CD4-positive, alpha-beta memory T cell (primary cell): ENCODE measurements at regions not wholly inside any gene's neighbourhood (a gene's known extent, or its start where the extent isn't known, plus 50 kb on each side); places are given as distances from the start of the nearest gene placed in this dataset.
A peak's percentile ranks its signal among the peaks of the same experiment; 100 is the strongest.

ENCODE experiments used
- CTCF ChIA-PET: fragments of 350-600 bp; sonication (Branson Sonifier 250); formaldehyde crosslinking; loops from one replicate; lab custom pipeline; 2021; ENCODE audit warnings: inconsistent platforms; ENCODE audit not compliant: partially characterized antibody; lab: Charles Lee
- POLR2A ChIA-PET: fragments of 350-600 bp; sonication (Branson Sonifier 250); formaldehyde crosslinking; loops from one replicate; lab custom pipeline; 2021; ENCODE audit not compliant: partially characterized antibody; lab: Charles Lee
- DNase-seq, 5 donors: peaks; one replicate each; pipeline versions ENCODE4 v3.0.0 to v3.0.0-alpha.2; 2020 to 2022; ENCODE audit warnings: mixed read lengths in 1 of 5
- H3K27ac ChIP-seq: one replicate; pipeline ENCODE4 v1.7.0; 2013; ENCODE audit warnings: low read depth, low read length
- H3K27me3 ChIP-seq: 2 replicates; pipeline ENCODE4 v1.7.0; 2013; ENCODE audit warnings: mild to moderate bottlenecking, low read length, moderate library complexity; ENCODE audit not compliant: insufficient read depth
- H3K36me3 ChIP-seq: 2 replicates; pipeline ENCODE4 v1.7.0; 2013; ENCODE audit warnings: mild to moderate bottlenecking, low read length, moderate library complexity; ENCODE audit not compliant: insufficient read depth
- H3K4me1 ChIP-seq: 2 replicates; pipeline ENCODE4 v1.7.0; 2013; ENCODE audit warnings: mild to moderate bottlenecking, low read length, moderate library complexity; ENCODE audit not compliant: insufficient read depth
- H3K4me3 ChIP-seq, 2 donors: one replicate each; pipeline ENCODE4 v1.7.0; 2013; ENCODE audit warnings: low read length in 2 of 2, mild to moderate bottlenecking in 1 of 2
- H3K9me3 ChIP-seq, 2 donors: one replicate each; pipeline ENCODE4 v1.7.0; 2013; ENCODE audit warnings: low read length in 2 of 2, control low read depth in 1 of 2; ENCODE audit not compliant: control insufficient read depth in 1 of 2
- H3K27ac Mint-ChIP-seq, 7 donors: one replicate each; pipeline ENCODE4 v1.8.0; 2020 to 2021; ENCODE audit warnings: mixed read lengths in 7 of 7, mild to moderate bottlenecking in 6 of 7, inconsistent platforms in 3 of 7, moderate library complexity in 3 of 7
- H3K27me3 Mint-ChIP-seq, 2 donors: one replicate each; pipeline ENCODE4 v1.8.0; 2020 to 2021; ENCODE audit warnings: mixed read lengths in 2 of 2
- H3K36me3 Mint-ChIP-seq, 2 donors: one replicate each; pipeline ENCODE4 v1.8.0; 2020 to 2021; ENCODE audit warnings: mixed read lengths in 2 of 2, inconsistent platforms in 1 of 2, mild to moderate bottlenecking in 1 of 2
- H3K4me1 Mint-ChIP-seq, 4 donors: one replicate each; pipeline ENCODE4 v1.8.0; 2020 to 2021; ENCODE audit warnings: mixed read lengths in 4 of 4, mild to moderate bottlenecking in 1 of 4
- H3K4me3 Mint-ChIP-seq, 8 donors: one replicate each; pipeline ENCODE4 v1.8.0; 2020 to 2021; ENCODE audit warnings: mixed read lengths in 8 of 8, mild to moderate bottlenecking in 7 of 8, moderate library complexity in 6 of 8, inconsistent platforms in 3 of 8
- H3K9me3 Mint-ChIP-seq, 8 donors: one replicate each; pipeline ENCODE4 v1.8.0; 2020 to 2021; ENCODE audit warnings: mixed read lengths in 8 of 8, mild to moderate bottlenecking in 5 of 8, inconsistent platforms in 3 of 8, moderate library complexity in 1 of 8
- intact Hi-C: fragments of 100-400 bp; cut with micrococcal nuclease; formaldehyde crosslinking; loops from one replicate; pipeline ENCODE4 v1.15.1; 2023

GRCh38 chr2:16285813-16286510 lies 345.6 kb downstream of the MYCN start:
- Mint-ChIP-seq H3K9me3 (peaks cover 0 to 2% (median 0%) of the 10 kb centered on the region in 8 donors), H3K27me3 (no peaks in the 10 kb centered on the region), H3K4me3 (no peak overlapping the region), H3K36me3 (no peaks in the 10 kb centered on the region), H3K4me1 (no peaks in the 10 kb centered on the region), H3K27ac (no peak overlapping the region)
- no peak overlapping the region for H3K27ac ChIP-seq
- DNase-seq = no peak
- no peaks in the 10 kb centered on the region for H3K27me3 ChIP-seq
- CTCF ChIA-PET = no interaction called here
- H3K4me3 ChIP-seq = no peak overlapping the region
- no peaks in the 10 kb centered on the region for H3K36me3 ChIP-seq
- no peaks in the 10 kb centered on the region for H3K9me3 ChIP-seq
- intact Hi-C loops = no loop called here
- POLR2A ChIA-PET = no interaction called here
- H3K4me1 ChIP-seq = no peaks in the 10 kb centered on the region

DNA sequence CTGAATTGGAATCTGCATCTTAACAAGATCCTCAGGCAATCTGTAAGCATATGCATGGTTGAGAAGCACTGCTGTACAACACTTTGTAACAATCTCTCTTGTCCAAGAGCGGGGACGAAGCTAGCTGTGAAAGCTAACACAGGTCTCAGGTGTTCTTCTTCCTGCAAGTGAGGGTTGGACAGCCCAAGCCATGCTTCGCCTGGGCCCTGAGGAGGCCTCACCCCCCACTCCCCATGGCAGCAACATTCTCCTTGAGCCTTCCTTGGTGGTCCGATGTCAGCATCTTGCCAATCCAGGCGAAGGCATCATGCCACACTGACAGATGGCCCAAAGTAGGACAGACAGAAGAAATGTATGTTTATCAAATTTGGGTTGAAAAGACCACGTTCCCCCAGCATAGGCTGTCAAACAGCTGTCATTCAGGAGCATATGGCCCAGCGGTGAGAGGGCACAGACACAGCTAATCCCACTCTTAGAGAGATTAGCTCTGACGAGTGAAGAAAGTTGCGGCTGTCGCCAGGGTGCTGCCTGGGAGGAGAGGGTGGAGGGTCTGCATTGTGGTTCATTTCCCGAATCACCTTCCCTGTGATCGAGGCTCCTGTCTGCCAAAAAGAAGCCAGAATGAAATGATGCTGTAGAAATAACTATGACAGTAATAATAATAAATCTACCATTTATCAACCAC lies 344.7 kb downstream of the MYCN start:
- H3K9me3 Mint-ChIP-seq = peaks cover 0 to 2% (median 0%) of the 10 kb centered on the region in 8 donors
- H3K27ac ChIP-seq = no peak overlapping the region
- no peaks in the 10 kb centered on the region for H3K36me3 ChIP-seq
- H3K27me3 Mint-ChIP-seq = no peaks in the 10 kb centered on the region
- POLR2A ChIA-PET = no interaction called here
- H3K36me3 Mint-ChIP-seq = no peaks in the 10 kb centered on the region
- no peak for DNase-seq
- H3K4me1 Mint-ChIP-seq = no peaks in the 10 kb centered on the region
- no peaks in the 10 kb centered on the region for H3K9me3 ChIP-seq
- CTCF ChIA-PET = no interaction called here
- H3K4me1 ChIP-seq = no peaks in the 10 kb centered on the region
- H3K4me3 ChIP-seq = no peak overlapping the region
- no peak overlapping the region for H3K27ac Mint-ChIP-seq
- intact Hi-C loops = no loop called here
- no peak overlapping the region for H3K4me3 Mint-ChIP-seq
- no peaks in the 10 kb centered on the region for H3K27me3 ChIP-seq

DNA sequence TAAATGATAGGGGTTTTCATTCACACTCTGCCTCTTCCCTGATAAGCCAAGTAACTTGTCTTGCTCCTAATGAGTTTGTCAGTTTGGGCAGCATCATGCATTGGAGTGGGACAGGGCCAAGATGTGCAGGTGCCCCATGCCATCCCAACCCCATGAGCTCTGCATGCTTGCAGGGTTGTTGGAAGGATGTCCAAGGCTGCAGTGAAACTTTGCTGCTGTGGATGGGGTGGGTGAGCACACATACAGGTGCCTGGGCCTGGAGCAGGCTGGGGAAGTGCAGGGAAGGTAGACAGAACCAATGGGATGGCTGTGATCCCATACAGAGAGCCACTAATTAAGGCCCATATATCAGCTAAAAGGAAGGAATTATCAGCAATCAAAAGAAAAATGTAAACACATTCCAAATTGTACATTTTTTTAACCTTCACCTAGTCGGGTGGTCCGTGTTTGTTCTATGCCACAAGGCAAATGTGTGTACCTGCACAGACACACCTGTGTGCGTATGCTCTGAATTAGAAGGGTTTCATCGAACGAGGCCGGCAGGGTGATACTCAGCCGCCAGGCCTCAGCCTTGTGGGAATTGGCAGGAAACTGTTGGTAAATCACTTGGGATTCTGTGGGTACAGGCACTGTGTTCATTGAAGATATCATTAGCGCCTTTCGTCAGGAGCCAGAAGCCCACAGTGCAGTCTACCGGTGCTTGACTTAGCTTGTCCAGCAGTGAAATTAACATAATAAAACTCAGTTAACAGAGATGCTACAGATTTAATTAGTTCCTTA lies 342.9 kb downstream of the MYCN start:
- no peak overlapping the region for H3K27ac ChIP-seq
- no peaks in the 10 kb centered on the region for H3K9me3 ChIP-seq
- Mint-ChIP-seq H3K27ac (no peak overlapping the region), H3K4me1 (no peaks in the 10 kb centered on the region), H3K36me3 (no peaks in the 10 kb centered on the region), H3K4me3 (no peak overlapping the region), H3K27me3 (no peaks in the 10 kb centered on the region), H3K9me3 (peaks cover 0 to 2% (median 0%) of the 10 kb centered on the region in 8 donors)
- no peak for DNase-seq
- ChIA-PET POLR2A (no interaction called here), CTCF (interaction anchor here (2.2 kb wide), 1 partner anchor 344 kb away, joined by 9 read pairs; the partner anchor contains the start of gene MYCN)
- no peaks in the 10 kb centered on the region for H3K27me3 ChIP-seq
- H3K4me3 ChIP-seq = no peak overlapping the region
- intact Hi-C loops = no loop called here
- H3K4me1 ChIP-seq = no peaks in the 10 kb centered on the region
- no peaks in the 10 kb centered on the region for H3K36me3 ChIP-seq

GRCh38 chr2:16282511-16282910 lies 342.2 kb downstream of the MYCN start:
- H3K27ac ChIP-seq = no peak overlapping the region
- no peaks in the 10 kb centered on the region for H3K4me1 ChIP-seq
- Mint-ChIP-seq H3K9me3 (peaks cover 0 to 2% (median 0%) of the 10 kb centered on the region in 8 donors), H3K27me3 (no peaks in the 10 kb centered on the region), H3K4me1 (no peaks in the 10 kb centered on the region), H3K4me3 (no peak overlapping the region), H3K36me3 (no peaks in the 10 kb centered on the region), H3K27ac (no peak overlapping the region)
- CTCF ChIA-PET = interaction anchor here (1.5 to 2.2 kb wide), 2 partner anchors 343 to 645 kb away, joined by 4 to 9 read pairs; partner anchors contain the start of gene MYCN
- H3K27me3 ChIP-seq = no peaks in the 10 kb centered on the region
- H3K36me3 ChIP-seq = no peaks in the 10 kb centered on the region
- no peak for DNase-seq
- H3K9me3 ChIP-seq = no peaks in the 10 kb centered on the region
- H3K4me3 ChIP-seq = no peak overlapping the region
- intact Hi-C loops = no loop called here
- POLR2A ChIA-PET = no interaction called here

DNA sequence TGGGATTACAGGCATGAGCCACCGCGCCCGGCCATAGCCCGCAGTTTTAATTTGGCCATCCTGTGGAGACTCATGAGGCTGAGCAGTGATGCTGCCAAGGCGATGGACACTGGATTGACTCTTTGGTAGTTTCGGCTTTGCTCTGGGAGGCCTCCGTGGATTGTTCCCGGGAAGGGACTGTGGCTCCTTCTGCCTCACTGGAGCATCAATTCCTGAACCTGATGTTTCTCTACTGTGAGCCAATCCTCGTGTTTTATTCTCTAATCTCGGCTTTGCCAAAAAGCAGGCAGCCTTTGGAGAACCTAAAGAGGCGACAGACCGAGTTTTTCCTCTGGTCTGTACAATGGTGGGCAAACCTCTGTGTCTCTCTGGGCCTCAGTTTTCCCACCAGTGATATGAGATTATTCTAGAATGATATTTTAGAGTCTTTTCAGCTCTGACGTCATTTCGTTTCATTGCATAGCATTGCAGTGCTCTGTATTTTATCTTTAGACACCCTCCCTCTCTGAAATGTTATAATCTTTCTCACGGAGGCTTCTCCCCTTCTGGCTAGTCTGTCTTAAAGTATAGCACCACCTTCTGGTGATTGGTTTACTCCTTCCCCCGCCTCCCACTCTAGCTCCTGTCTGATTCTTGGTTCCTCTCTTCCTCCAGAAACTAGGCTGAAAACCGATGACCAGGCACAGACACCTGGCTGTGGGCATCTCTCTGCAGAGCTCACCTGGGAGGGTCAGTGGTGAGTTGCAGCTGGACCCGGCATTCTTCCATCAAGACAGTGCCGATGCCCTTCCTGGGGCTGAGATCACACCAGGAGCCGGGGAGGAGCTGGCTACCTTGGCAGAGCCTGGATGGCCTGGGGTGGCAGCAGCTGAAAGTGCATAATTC lies 341.3 kb downstream of the MYCN start:
- no peak overlapping the region for H3K4me3 ChIP-seq
- ChIA-PET POLR2A (no interaction called here), CTCF (interaction anchor here (1.5 to 2.2 kb wide), 2 partner anchors 342 to 644 kb away, joined by 4 to 9 read pairs; partner anchors contain the start of gene MYCN)
- Mint-ChIP-seq H3K36me3 (no peaks in the 10 kb centered on the region), H3K4me3 (no peak overlapping the region), H3K27ac (no peak overlapping the region), H3K4me1 (no peaks in the 10 kb centered on the region), H3K27me3 (no peaks in the 10 kb centered on the region), H3K9me3 (peaks cover 0 to 2% (median 0%) of the 10 kb centered on the region in 8 donors)
- no peaks in the 10 kb centered on the region for H3K4me1 ChIP-seq
- DNase-seq = peak in 1 of 5 donors; percentile 1
- H3K36me3 ChIP-seq = no peaks in the 10 kb centered on the region
- intact Hi-C loops = no loop called here
- no peaks in the 10 kb centered on the region for H3K9me3 ChIP-seq
- no peak overlapping the region for H3K27ac ChIP-seq
- no peaks in the 10 kb centered on the region for H3K27me3 ChIP-seq

DNA sequence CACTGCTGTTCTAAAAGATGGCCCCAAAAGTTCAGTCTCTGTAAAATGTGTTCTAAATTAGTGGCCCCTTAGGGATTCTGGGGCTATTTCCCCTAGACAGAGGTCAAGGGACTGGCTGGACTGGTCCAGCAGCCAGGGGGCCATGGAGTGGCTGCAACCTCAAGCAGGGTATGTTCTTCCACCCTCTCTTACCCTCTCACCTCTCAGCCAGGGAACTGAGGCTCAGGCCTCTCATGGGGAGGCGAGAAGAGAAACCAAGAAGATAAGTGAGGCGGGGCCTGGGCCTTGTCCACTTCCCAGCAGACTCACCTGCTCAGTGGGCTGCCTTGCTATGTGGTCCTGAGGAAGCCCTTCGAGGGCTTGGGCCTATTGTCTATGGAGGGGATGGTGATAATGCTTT lies 339.7 kb downstream of the MYCN start:
- Histone ChIP-seq H3K4me3 (no peak overlapping the region), H3K27ac (no peak overlapping the region), H3K27me3 (no peaks in the 10 kb centered on the region), H3K4me1 (no peaks in the 10 kb centered on the region), H3K36me3 (no peaks in the 10 kb centered on the region), H3K9me3 (no peaks in the 10 kb centered on the region)
- ChIA-PET POLR2A (no interaction called here), CTCF (no interaction called here)
- no peaks in the 10 kb centered on the region for H3K36me3 Mint-ChIP-seq
- H3K27ac Mint-ChIP-seq = no peak overlapping the region
- peaks cover 0 to 2% (median 0%) of the 10 kb centered on the region in 8 donors for H3K9me3 Mint-ChIP-seq
- no peak overlapping the region for H3K4me3 Mint-ChIP-seq
- intact Hi-C loops = no loop called here
- no peak for DNase-seq
- H3K4me1 Mint-ChIP-seq = no peaks in the 10 kb centered on the region
- no peaks in the 10 kb centered on the region for H3K27me3 Mint-ChIP-seq
